NT2/D1 (cell line): ENCODE measurements at regions not wholly inside any gene's neighbourhood (a gene's known extent, or its start where the extent isn't known, plus 50 kb on each side); places are given as distances from the start of the nearest gene placed in this dataset.
A peak's percentile ranks its signal among the peaks of the same experiment; 100 is the strongest.
"Not testable (repeated sequence)": the region's sequence is repeated elsewhere in the genome, so short reads cannot be mapped to it uniquely, and the experiment has no call there.

Experiments
- DNase-seq: peaks from one replicate; pipeline ENCODE4 v3.0.0-alpha.2; 2011; ENCODE audit warnings: low read depth, low spot score
- H3K27me3 ChIP-seq: 2 replicates; pipeline ENCODE4 v1.6.0; 2011; ENCODE audit warnings: mild to moderate bottlenecking; ENCODE audit not compliant: insufficient read length, insufficient read depth
- H3K36me3 ChIP-seq: 2 replicates; pipeline ENCODE4 v1.6.1; 2011; ENCODE audit warnings: mild to moderate bottlenecking, low read length, mixed read lengths; ENCODE audit not compliant: insufficient read depth, insufficient read length
- H3K4me1 ChIP-seq: 2 replicates; pipeline ENCODE4 v1.5.1; 2011; ENCODE audit not compliant: insufficient read depth, insufficient read length
- H3K4me3 ChIP-seq: 2 replicates; pipeline ENCODE4 v1.5.1; 2011; ENCODE audit warnings: low read depth; ENCODE audit not compliant: insufficient read length
- H3K9ac ChIP-seq: 2 replicates; pipeline ENCODE4 v1.6.0; 2011; ENCODE audit warnings: low read depth; ENCODE audit not compliant: insufficient read length
- H3K9me3 ChIP-seq: 2 replicates; pipeline ENCODE4 v1.5.1; 2011; ENCODE audit warnings: mild to moderate bottlenecking, low read length; ENCODE audit not compliant: insufficient read depth
- SUZ12 ChIP-seq: IDR thresholded peaks from 2 replicates; pipeline ENCODE4 v1.6.1; 2011; ENCODE audit not compliant: insufficient read length, insufficient read depth; ENCODE audit errors: extremely low read depth
- YY1 ChIP-seq: IDR thresholded peaks from 2 replicates; pipeline ENCODE4 v1.6.1; 2011; ENCODE audit not compliant: insufficient read length, insufficient read depth
- ZNF274 ChIP-seq: IDR thresholded peaks from 2 replicates; pipeline ENCODE4 v1.6.1; 2011; ENCODE audit warnings: mild to moderate bottlenecking, low read depth, low read length

GRCh38 chr3:197459571-197459970 lies 96.2 kb downstream of the BDH1 start:
- DNase-seq, H3K4me3 ChIP-seq, H3K9ac ChIP-seq, H3K9me3 ChIP-seq, H3K4me1 ChIP-seq, H3K27me3 ChIP-seq, H3K36me3 ChIP-seq: not testable (repeated sequence)

- H3K36me3 ChIP-seq = no peaks in the 10 kb centered on the region
- no peaks in the 10 kb centered on the region for H3K4me1 ChIP-seq
- no peak for TF ChIP-seq SUZ12
- no peak for TF ChIP-seq ZNF274
- no peak for TF ChIP-seq YY1
Observed at GRCh38 chr3:197458906-197459470, 96.8 kb downstream of the BDH1 start.

GRCh38 chr3:197458179-197458707 lies 97.5 kb downstream of the BDH1 start:
- H3K36me3 ChIP-seq = no peaks in the 10 kb centered on the region
- DNase-seq = no peak
- H3K4me1 ChIP-seq = no peaks in the 10 kb centered on the region
- no peaks in the 10 kb centered on the region for H3K9me3 ChIP-seq
- no peak overlapping the region for H3K9ac ChIP-seq
- H3K4me3 ChIP-seq = no peak overlapping the region
- H3K27me3 ChIP-seq = peaks cover 7% of the 10 kb centered on the region
- TF ChIP-seq SUZ12 (no peak), ZNF274 (no peak), YY1 (no peak)

More at GRCh38 chr3:197458906-197459470, 96.8 kb downstream of the BDH1 start:
- no peak for DNase-seq
- Histone ChIP-seq H3K27me3 (peaks cover 7% of the 10 kb centered on the region), H3K9ac (no peak overlapping the region), H3K9me3 (no peaks in the 10 kb centered on the region), H3K4me3 (no peak overlapping the region)

GRCh38 chr3:197456261-197457091 lies 99.3 kb downstream of the BDH1 start:
- DNase-seq = peak; percentile 70
- no peaks in the 10 kb centered on the region for H3K9me3 ChIP-seq
- H3K4me1 ChIP-seq = no peaks in the 10 kb centered on the region
- peak overlapping the region; percentile 80 for H3K9ac ChIP-seq
- TF ChIP-seq SUZ12 (no peak), YY1 (no peak), ZNF274 (no peak)
- peaks cover 7% of the 10 kb centered on the region for H3K27me3 ChIP-seq
- H3K36me3 ChIP-seq = no peaks in the 10 kb centered on the region
- peak overlapping the region; percentile 49 for H3K4me3 ChIP-seq

- H3K9ac ChIP-seq, H3K36me3 ChIP-seq, H3K4me3 ChIP-seq, H3K27me3 ChIP-seq, H3K9me3 ChIP-seq, DNase-seq, H3K4me1 ChIP-seq: not testable (repeated sequence)
Observed at GRCh38 chr3:197454841-197455240, 100.9 kb downstream of the BDH1 start.

- Histone ChIP-seq H3K9me3 (no peaks in the 10 kb centered on the region), H3K9ac (no peak overlapping the region), H3K4me3 (no peak overlapping the region), H3K4me1 (no peaks in the 10 kb centered on the region), H3K27me3 (peaks cover 7% of the 10 kb centered on the region), H3K36me3 (no peaks in the 10 kb centered on the region)
- TF ChIP-seq YY1 (no peak), ZNF274 (no peak), SUZ12 (no peak)
- DNase-seq = no peak
Observed at GRCh38 chr3:197454014-197454413, 101.8 kb downstream of the BDH1 start.

- TF ChIP-seq SUZ12 (no peak), YY1 (no peak), ZNF274 (no peak)
- Histone ChIP-seq H3K9me3 (no peaks in the 10 kb centered on the region), H3K36me3 (no peaks in the 10 kb centered on the region), H3K9ac (no peak overlapping the region), H3K27me3 (peaks cover 7% of the 10 kb centered on the region), H3K4me3 (no peak overlapping the region), H3K4me1 (no peaks in the 10 kb centered on the region)
- no peak for DNase-seq
Observed at GRCh38 chr3:197450810-197451209, 105.0 kb downstream of the BDH1 start.
